ENCODE measurements at regions not wholly inside any gene's neighbourhood (a gene's known extent, or its start where the extent isn't known, plus 50 kb on each side); places are given as distances from the start of the nearest gene placed in this dataset.
"Not testable (repeated sequence)": the region's sequence is repeated elsewhere in the genome, so short reads cannot be mapped to it uniquely, and the experiment has no call there.

GRCh38 chr2:236994361-236994760 lies 91.3 kb upstream of the COPS8 start:
- no peak for DNase-seq (ENCODE audit: low spot score)

- DNase-seq (ENCODE audit: low spot score) = no peak
Observed at GRCh38 chr2:236997069-236997715, 88.5 kb upstream of the COPS8 start.

- no peak for DNase-seq (ENCODE audit: low spot score)
Observed at GRCh38 chr2:236998236-236998635, 87.5 kb upstream of the COPS8 start.

GRCh38 chr2:236998758-236999157 lies 86.9 kb upstream of the COPS8 start:
- DNase-seq (ENCODE audit: low spot score) = no peak

GRCh38 chr2:237000481-237000880 lies 85.2 kb upstream of the COPS8 start:
- DNase-seq (ENCODE audit: low spot score) = no peak

GRCh38 chr2:237005341-237005740 lies 80.3 kb upstream of the COPS8 start:
- DNase-seq (ENCODE audit: low spot score) = not testable (repeated sequence)

GRCh38 chr2:237011206-237011795 lies 74.4 kb upstream of the COPS8 start:
- DNase-seq (ENCODE audit: low spot score) = no peak

GRCh38 chr2:237012004-237012403 lies 73.7 kb upstream of the COPS8 start:
- no peak for DNase-seq (ENCODE audit: low spot score)

- no peak for DNase-seq (ENCODE audit: low spot score)
Observed at GRCh38 chr2:237012577-237013267, 73.0 kb upstream of the COPS8 start.

GRCh38 chr2:237016121-237016915 lies 69.4 kb upstream of the COPS8 start:
- no peak for DNase-seq (ENCODE audit: low spot score)

GRCh38 chr2:237020090-237020489 lies 65.6 kb upstream of the COPS8 start:
- DNase-seq (ENCODE audit: low spot score) = no peak

GRCh38 chr2:237022533-237022932 lies 63.2 kb upstream of the COPS8 start:
- DNase-seq (ENCODE audit: low spot score) = no peak

GRCh38 chr2:237024255-237024654 lies 61.4 kb upstream of the COPS8 start:
- no peak for DNase-seq (ENCODE audit: low spot score)

- DNase-seq (ENCODE audit: low spot score) = no peak
Observed at GRCh38 chr2:237025090-237025865, 60.4 kb upstream of the COPS8 start.

- peak; percentile 78 for DNase-seq (ENCODE audit: low spot score)
Observed at GRCh38 chr2:237026981-237027711, 58.5 kb upstream of the COPS8 start.

- no peak for DNase-seq (ENCODE audit: low spot score)
Observed at GRCh38 chr2:237027712-237028029, 58.0 kb upstream of the COPS8 start.

GRCh38 chr2:237030382-237030781 lies 55.3 kb upstream of the COPS8 start:
- no peak for DNase-seq (ENCODE audit: low spot score)

- no peak for DNase-seq (ENCODE audit: low spot score)
Observed at GRCh38 chr2:237033536-237034060, 52.1 kb upstream of the COPS8 start.

- DNase-seq (ENCODE audit: low spot score) = no peak
Observed at GRCh38 chr2:237035781-237036475, 49.8 kb upstream of the COPS8 start.

Data from iPS-NIHi11 (cell line).